ENCODE measurements at regions not wholly inside any gene's neighbourhood (a gene's known extent, or its start where the extent isn't known, plus 50 kb on each side); places are given as distances from the start of the nearest gene placed in this dataset.
A peak's percentile ranks its signal among the peaks of the same experiment; 100 is the strongest.

GRCh38 chr6:150704447-150705192, 104.9 kb downstream of the PLEKHG1 start:
- Histone ChIP-seq H3K27me3 (no peaks in the 10 kb centered on the region), H3K4me3 (no peak overlapping the region), H3K9me3 (no peaks in the 10 kb centered on the region), H3K27ac (no peak overlapping the region), H3K36me3 (no peaks in the 10 kb centered on the region), H3K4me1 (no peaks in the 10 kb centered on the region)
- TF ChIP-seq POLR2A (IDR thresholded peaks at IDR 0.05) (no peak), EP300 (IDR thresholded peaks at IDR 0.05) (no peak), CTCF (IDR thresholded peaks at IDR 0.05) (no peak)
- 89 to 96% methylated on average over 6 of the region's 6 CpGs for WGBS, 2 donors
- no peak for DNase-seq (ENCODE audit: low spot score in 2 of 2)

- Histone ChIP-seq H3K4me3 (no peak overlapping the region), H3K36me3 (no peaks in the 10 kb centered on the region), H3K9me3 (no peaks in the 10 kb centered on the region), H3K27ac (no peak overlapping the region), H3K27me3 (no peaks in the 10 kb centered on the region), H3K4me1 (no peaks in the 10 kb centered on the region)
- DNase-seq (ENCODE audit: low spot score in 2 of 2) = no peak
- 76 to 80% methylated on average over 9 of the region's 9 CpGs for WGBS, 2 donors
- no peak for TF ChIP-seq EP300 (IDR thresholded peaks at IDR 0.05)
- TF ChIP-seq POLR2A (IDR thresholded peaks at IDR 0.05) = no peak
Observed at GRCh38 chr6:150705392-150705791, 105.7 kb downstream of the PLEKHG1 start.

- H3K4me1 ChIP-seq = peaks cover 0 to 19% (median 2%) of the 10 kb centered on the region in 4 donors
- no peak overlapping the region for H3K4me3 ChIP-seq
- H3K27ac ChIP-seq = no peak overlapping the region
- DNase-seq (ENCODE audit: low spot score in 2 of 2) = no peak
- H3K9me3 ChIP-seq = no peaks in the 10 kb centered on the region
- H3K27me3 ChIP-seq = no peaks in the 10 kb centered on the region
- H3K36me3 ChIP-seq = no peaks in the 10 kb centered on the region
- no peak for TF ChIP-seq EP300 (IDR thresholded peaks at IDR 0.05)
- TF ChIP-seq CTCF (IDR thresholded peaks at IDR 0.05) = no peak
- TF ChIP-seq POLR2A (IDR thresholded peaks at IDR 0.05) = no peak
- WGBS, 2 donors = 93 to 95% methylated on average over 6 of the region's 6 CpGs
Observed at GRCh38 chr6:150710236-150710635, 110.6 kb downstream of the PLEKHG1 start.

GRCh38 chr6:150711061-150711460, 111.4 kb downstream of the PLEKHG1 start:
- DNase-seq (ENCODE audit: low spot score in 2 of 2) = no peak
- TF ChIP-seq CTCF (IDR thresholded peaks at IDR 0.05) (no peak), EP300 (IDR thresholded peaks at IDR 0.05) (no peak), POLR2A (IDR thresholded peaks at IDR 0.05) (no peak)
- Histone ChIP-seq H3K27me3 (no peaks in the 10 kb centered on the region), H3K9me3 (no peaks in the 10 kb centered on the region), H3K27ac (no peak overlapping the region), H3K4me1 (peaks cover 0 to 19% (median 2%) of the 10 kb centered on the region in 4 donors), H3K4me3 (no peak overlapping the region), H3K36me3 (no peaks in the 10 kb centered on the region)
- WGBS, 2 donors = 89 to 91% methylated on average over 4 of the region's 4 CpGs

GRCh38 chr6:150711584-150712504, 112.2 kb downstream of the PLEKHG1 start:
- peak overlapping the region in 1 of 4 donors; percentile 9 for H3K27ac ChIP-seq
- no peak for DNase-seq (ENCODE audit: low spot score in 2 of 2)
- H3K9me3 ChIP-seq = no peaks in the 10 kb centered on the region
- WGBS, 2 donors = 65 to 75% methylated on average over 8 of the region's 8 CpGs
- H3K4me3 ChIP-seq = no peak overlapping the region
- no peaks in the 10 kb centered on the region for H3K27me3 ChIP-seq
- H3K36me3 ChIP-seq = no peaks in the 10 kb centered on the region
- peaks cover 0 to 19% (median 2%) of the 10 kb centered on the region in 4 donors for H3K4me1 ChIP-seq
- TF ChIP-seq POLR2A (IDR thresholded peaks at IDR 0.05) = no peak
- TF ChIP-seq CTCF (IDR thresholded peaks at IDR 0.05) = no peak
- TF ChIP-seq EP300 (IDR thresholded peaks at IDR 0.05) = no peak
